ENCODE measurements at regions not wholly inside any gene's neighbourhood (a gene's known extent, or its start where the extent isn't known, plus 50 kb on each side); places are given as distances from the start of the nearest gene placed in this dataset.

DNA sequence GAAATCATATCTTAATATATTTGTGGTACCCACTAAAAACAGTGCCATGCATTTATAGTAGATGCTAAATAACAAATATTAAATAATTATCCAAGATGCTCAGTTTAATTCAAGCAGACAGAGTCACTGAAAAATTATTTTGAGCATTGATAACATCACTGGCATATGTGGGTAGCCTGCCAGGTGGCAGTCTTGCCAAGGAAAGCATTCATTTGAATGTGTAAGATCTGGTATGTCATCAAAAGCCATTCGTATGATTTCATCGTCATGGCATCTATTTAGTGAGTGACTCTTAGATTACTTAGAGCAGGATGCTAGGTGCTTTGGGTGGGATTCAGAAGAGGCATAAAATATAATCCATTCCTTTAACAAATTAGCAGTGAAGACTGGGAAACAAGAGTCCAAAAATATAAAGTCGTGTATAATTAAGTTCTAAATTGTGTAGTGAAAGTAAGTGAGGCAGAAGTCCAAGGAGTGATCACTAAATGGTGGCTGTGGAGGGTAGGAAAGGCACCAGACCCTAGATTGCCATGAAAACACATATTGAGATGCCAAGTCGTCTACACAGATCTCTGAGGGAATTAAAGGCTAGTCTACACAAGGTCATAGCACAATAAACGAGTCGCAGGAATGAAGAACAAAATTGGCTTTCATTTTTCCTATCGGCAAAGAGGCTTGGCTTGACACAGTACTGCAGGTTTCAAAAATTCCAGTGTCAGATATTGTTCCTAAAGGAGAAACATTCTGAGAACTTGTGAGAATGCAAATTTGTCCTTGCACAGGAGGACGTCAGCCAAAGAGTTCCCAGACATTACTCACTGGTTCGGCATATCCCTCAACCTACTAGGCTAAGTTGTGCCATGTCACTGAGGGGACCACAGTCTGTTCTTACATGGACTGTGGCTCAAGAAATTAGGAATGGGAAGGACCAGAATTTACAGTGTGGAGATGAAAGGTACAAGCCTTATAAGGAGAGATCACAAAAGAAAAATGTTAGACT, 130.8 kb downstream of the LYPLAL1 start:
- WGBS, 10 experiments = 63 to 100% (median 78%) methylated on average over 2 to 9 of the region's 9 CpGs
- Histone ChIP-seq H3K4me3 (no peak overlapping the region), H3K4me1 (replicated peaks in 1 of 2) (no peaks in the 10 kb centered on the region), H3K27ac (no peak overlapping the region)
- in situ Hi-C loops (cut with MboI; ENCODE audit: low pct_unique_long_range_greater_than_20kb in 2 of 9, low sequenced_read_pairs in 9 of 9, unreplicated experiment in 9 of 9) = no loop called here
- ATAC-seq (replicated peaks in 6 of 8) = peak in 3 of 8 experiments; percentile 16 to 83 (median 28)

- ATAC-seq (replicated peaks in 6 of 8) = no peak
- WGBS, 10 experiments = 0 to 85% (median 59%) methylated on average over 1 of the region's 1 CpG
- no peak overlapping the region for H3K27ac ChIP-seq
- no peaks in the 10 kb centered on the region for H3K4me1 ChIP-seq (replicated peaks in 1 of 2)
- in situ Hi-C loops (cut with MboI; ENCODE audit: low pct_unique_long_range_greater_than_20kb in 2 of 9, low sequenced_read_pairs in 9 of 9, unreplicated experiment in 9 of 9) = no loop called here
- no peak overlapping the region for H3K4me3 ChIP-seq
Measured at GRCh38 chr1:219302697-219303096, 129.0 kb downstream of the LYPLAL1 start.

DNA sequence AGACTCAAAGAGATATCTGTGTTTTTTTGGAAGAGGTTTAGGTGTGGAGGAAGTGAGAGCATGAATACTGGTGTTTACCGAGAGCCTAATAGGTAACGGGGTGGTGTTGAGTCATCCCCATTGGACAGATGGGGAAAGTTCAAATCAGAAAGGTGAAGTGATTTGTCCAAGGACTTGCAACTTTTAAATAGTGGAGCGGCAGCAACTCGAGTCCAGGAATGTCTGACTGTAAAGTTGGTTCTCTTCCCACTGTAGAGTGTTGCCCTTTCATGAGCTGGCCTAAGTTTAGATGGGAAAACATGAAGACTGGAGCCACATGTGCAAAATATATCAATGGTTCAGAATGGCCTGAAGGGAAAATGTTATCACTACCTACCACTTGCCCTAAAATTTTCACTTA, 125.7 kb downstream of the LYPLAL1 start:
- no peaks in the 10 kb centered on the region for H3K4me1 ChIP-seq (replicated peaks in 1 of 2)
- WGBS, 10 experiments = 65 to 100% (median 95%) methylated on average over 1 to 4 of the region's 4 CpGs; no CpG with 5 or more reads in 1 of the 10 experiments
- no peak overlapping the region for H3K27ac ChIP-seq
- in situ Hi-C loops (cut with MboI; ENCODE audit: low pct_unique_long_range_greater_than_20kb in 2 of 9, low sequenced_read_pairs in 9 of 9, unreplicated experiment in 9 of 9) = no loop called here
- no peak overlapping the region for H3K4me3 ChIP-seq
- no peak for ATAC-seq (replicated peaks in 6 of 8)

DNA sequence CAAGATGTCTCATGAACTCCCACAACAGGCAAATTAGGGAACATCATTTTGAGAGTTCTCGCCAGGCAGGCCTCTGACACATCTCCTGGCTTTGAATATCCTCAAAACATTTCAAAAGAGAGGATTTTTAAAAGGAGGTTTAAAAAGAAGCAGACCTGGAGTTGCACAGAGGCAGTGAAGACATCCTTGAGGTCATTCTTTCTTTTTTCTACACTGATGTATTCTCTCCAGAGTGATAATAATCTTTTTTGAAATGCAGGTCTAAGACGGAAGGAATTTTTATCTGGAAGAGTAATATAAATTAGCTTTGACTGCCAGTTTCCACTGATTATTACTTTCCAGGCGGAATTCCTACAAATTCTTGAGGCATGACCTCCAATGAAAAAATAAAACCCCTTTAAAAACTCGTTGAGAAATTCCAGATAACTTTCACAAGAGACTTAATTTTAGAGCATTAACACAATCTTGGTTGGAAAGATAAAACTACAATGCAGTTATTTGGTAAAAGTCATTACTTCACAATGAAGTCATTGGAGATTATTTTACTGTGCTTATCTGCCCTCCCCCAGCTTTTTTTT, 125.0 kb downstream of the LYPLAL1 start:
- in situ Hi-C loops (cut with MboI; ENCODE audit: low pct_unique_long_range_greater_than_20kb in 2 of 9, low sequenced_read_pairs in 9 of 9, unreplicated experiment in 9 of 9) = no loop called here
- H3K27ac ChIP-seq = no peak overlapping the region
- 15 to 94% (median 77%) methylated on average over 3 to 4 of the region's 4 CpGs for WGBS, 10 experiments

DNA sequence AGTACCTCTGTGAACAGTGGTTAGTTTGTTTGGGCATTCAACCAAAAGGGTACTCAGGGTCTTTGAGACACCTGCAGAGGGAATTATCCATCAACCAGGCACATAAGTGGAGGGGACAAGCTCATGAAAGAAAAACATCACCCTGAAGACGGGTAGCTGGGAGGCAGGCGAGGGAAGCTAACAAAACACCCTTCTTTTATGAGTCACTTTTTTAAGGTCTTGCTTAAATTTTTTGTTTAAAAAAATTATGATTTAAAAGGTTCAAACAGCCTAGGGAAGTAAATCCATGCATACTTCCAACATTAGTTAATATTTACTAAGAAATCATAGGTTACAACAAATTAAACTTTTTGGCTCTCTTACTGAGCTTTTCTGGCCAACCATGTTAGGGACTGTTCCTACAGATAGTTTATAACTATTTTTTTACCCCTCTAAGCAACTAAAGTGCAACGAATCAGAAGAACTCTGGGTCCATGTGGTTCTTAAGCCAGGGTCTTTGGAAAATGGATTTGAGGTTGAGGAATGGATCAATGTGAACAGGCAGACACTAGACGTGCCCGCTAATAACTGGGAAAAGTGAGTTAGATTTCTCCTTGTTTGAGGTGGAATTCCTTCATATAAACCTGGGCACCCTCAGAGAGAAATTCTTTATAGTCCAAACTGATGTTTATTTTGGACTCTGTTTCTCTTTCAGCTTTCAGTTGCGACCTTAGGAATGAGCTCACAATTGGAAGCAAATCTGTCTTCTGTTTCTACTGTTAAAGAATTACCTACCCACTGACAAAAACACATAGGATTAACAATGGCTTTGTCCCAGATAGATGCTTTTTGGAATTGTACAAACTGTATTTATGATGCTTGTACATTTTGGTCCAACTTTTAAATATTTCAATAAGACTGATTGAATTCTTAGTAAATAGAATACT, 123.0 kb downstream of the LYPLAL1 start:
- Histone ChIP-seq H3K27ac (no peak overlapping the region), H3K4me3 (no peak overlapping the region), H3K4me1 (replicated peaks in 1 of 2) (no peaks in the 10 kb centered on the region)
- no peak for ATAC-seq (replicated peaks in 6 of 8)
- in situ Hi-C loops (cut with MboI; ENCODE audit: low pct_unique_long_range_greater_than_20kb in 2 of 9, low sequenced_read_pairs in 9 of 9, unreplicated experiment in 9 of 9) = no loop called here
- 20 to 92% (median 78%) methylated on average over 1 to 5 of the region's 6 CpGs for WGBS, 10 experiments

More for the DNA sequence above, 125.0 kb downstream of the LYPLAL1 start:
- no peak overlapping the region for H3K4me3 ChIP-seq
- H3K4me1 ChIP-seq (replicated peaks in 1 of 2) = no peaks in the 10 kb centered on the region
- no peak for ATAC-seq (replicated peaks in 6 of 8)

- no peak for ATAC-seq (replicated peaks in 6 of 8)
- H3K27ac ChIP-seq = no peak overlapping the region
- in situ Hi-C loops (cut with MboI; ENCODE audit: low pct_unique_long_range_greater_than_20kb in 2 of 9, low sequenced_read_pairs in 9 of 9, unreplicated experiment in 9 of 9) = no loop called here
- H3K4me1 ChIP-seq (replicated peaks in 1 of 2) = no peaks in the 10 kb centered on the region
- no peak overlapping the region for H3K4me3 ChIP-seq
Measured at GRCh38 chr1:219294251-219294650, 120.6 kb downstream of the LYPLAL1 start.

- WGBS, 10 experiments = 37 to 100% (median 92%) methylated on average over 1 to 3 of the region's 3 CpGs
- in situ Hi-C loops (cut with MboI; ENCODE audit: low pct_unique_long_range_greater_than_20kb in 2 of 9, low sequenced_read_pairs in 9 of 9, unreplicated experiment in 9 of 9) = no loop called here
Measured at GRCh38 chr1:219293410-219293809, 119.7 kb downstream of the LYPLAL1 start.

DNA sequence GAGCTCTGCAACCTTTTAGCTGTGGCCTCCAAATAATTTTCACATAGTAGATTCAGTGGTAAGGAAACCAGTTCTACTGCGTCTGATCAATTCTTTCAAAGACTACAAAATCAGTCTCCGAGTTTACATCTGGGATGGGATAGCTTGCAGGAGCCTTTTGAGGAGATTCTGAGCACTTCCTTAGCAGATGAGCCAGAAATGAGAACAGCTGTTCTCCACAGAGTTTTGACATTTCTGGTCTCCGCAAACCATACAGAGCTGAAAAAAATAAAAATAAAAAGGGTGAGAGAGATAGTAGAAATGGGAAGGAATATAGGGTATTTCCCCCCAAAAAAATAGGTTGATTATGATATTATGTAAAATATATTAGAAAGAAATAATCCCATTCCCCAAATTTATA, 119.3 kb downstream of the LYPLAL1 start:
- in situ Hi-C loops (cut with MboI; ENCODE audit: low pct_unique_long_range_greater_than_20kb in 2 of 9, low sequenced_read_pairs in 9 of 9, unreplicated experiment in 9 of 9) = no loop called here
- no peak overlapping the region for H3K4me3 ChIP-seq
- no peak for ATAC-seq (replicated peaks in 6 of 8)
- H3K4me1 ChIP-seq (replicated peaks in 1 of 2) = no peaks in the 10 kb centered on the region
- 58 to 100% (median 95%) methylated on average over 1 to 3 of the region's 3 CpGs; no CpG with 5 or more reads in 1 of the 10 experiments for WGBS, 10 experiments
- no peak overlapping the region for H3K27ac ChIP-seq

More at GRCh38 chr1:219293410-219293809, 119.7 kb downstream of the LYPLAL1 start:
- Histone ChIP-seq H3K4me3 (no peak overlapping the region), H3K4me1 (replicated peaks in 1 of 2) (no peaks in the 10 kb centered on the region), H3K27ac (no peak overlapping the region)
- ATAC-seq (replicated peaks in 6 of 8) = no peak

- H3K27ac ChIP-seq = no peak overlapping the region
- ATAC-seq (replicated peaks in 6 of 8) = no peak
- in situ Hi-C loops (cut with MboI; ENCODE audit: low pct_unique_long_range_greater_than_20kb in 2 of 9, low sequenced_read_pairs in 9 of 9, unreplicated experiment in 9 of 9) = no loop called here
Measured at GRCh38 chr1:219292341-219292740, 118.7 kb downstream of the LYPLAL1 start.

DNA sequence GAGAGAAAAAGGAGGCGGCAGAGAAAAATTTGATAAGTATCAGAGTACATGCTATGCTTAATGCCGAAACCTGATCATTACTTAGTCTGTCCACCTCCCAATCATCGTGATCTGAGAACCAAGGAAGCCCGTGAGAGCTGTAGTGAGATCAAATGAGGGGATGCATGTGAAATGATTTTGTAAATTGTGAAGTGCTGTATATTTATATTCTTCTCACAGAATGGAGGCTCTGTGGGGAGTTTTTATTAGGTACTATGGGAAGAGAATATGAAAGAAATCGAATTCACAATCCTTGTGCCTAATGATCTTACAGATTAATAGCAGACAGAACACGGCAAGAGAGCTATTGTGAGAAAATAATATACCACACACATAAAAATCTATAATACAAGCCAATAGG, 115.5 kb downstream of the LYPLAL1 start:
- 43 to 76% (median 62%) methylated on average over 2 to 6 of the region's 6 CpGs for whole genome bisulfite sequencing, 10 experiments
- no peaks in the 10 kb centered on the region for H3K4me1 ChIP-seq (replicated peaks in 1 of 2)
- ATAC-seq (replicated peaks in 6 of 8) = no peak
- H3K27ac ChIP-seq = no peak overlapping the region
- in situ Hi-C loops (cut with MboI; ENCODE audit: low pct_unique_long_range_greater_than_20kb in 2 of 9, low sequenced_read_pairs in 9 of 9, unreplicated experiment in 9 of 9) = no loop called here
- no peak overlapping the region for H3K4me3 ChIP-seq

More at GRCh38 chr1:219292341-219292740, 118.7 kb downstream of the LYPLAL1 start:
- H3K4me3 ChIP-seq = no peak overlapping the region
- H3K4me1 ChIP-seq (replicated peaks in 1 of 2) = no peaks in the 10 kb centered on the region

DNA sequence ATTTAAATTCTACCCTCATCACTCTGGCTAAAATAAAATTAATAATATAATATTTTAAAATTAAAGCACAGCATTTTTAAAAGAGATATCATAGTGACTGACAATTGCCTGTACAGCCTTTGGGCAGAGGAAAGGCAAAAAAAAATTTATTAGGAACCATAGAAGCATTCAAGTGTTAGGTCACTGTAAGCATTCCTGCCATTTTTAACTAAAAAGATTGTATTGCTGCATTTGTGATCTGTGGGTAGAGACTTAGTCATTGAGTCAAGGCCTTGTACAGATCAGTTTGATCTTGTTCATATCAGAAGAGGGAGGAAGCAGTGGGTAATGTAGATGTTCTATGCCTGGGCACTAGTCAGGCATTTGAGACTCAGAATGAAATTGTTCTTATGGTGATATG, 109.9 kb downstream of the LYPLAL1 start:
- H3K4me3 ChIP-seq = no peak overlapping the region
- no peaks in the 10 kb centered on the region for H3K4me1 ChIP-seq (replicated peaks in 1 of 2)
- in situ Hi-C loops (cut with MboI; ENCODE audit: low pct_unique_long_range_greater_than_20kb in 2 of 9, low sequenced_read_pairs in 9 of 9, unreplicated experiment in 9 of 9) = no loop called here
- H3K27ac ChIP-seq = no peak overlapping the region
- ATAC-seq (replicated peaks in 6 of 8) = no peak

DNA sequence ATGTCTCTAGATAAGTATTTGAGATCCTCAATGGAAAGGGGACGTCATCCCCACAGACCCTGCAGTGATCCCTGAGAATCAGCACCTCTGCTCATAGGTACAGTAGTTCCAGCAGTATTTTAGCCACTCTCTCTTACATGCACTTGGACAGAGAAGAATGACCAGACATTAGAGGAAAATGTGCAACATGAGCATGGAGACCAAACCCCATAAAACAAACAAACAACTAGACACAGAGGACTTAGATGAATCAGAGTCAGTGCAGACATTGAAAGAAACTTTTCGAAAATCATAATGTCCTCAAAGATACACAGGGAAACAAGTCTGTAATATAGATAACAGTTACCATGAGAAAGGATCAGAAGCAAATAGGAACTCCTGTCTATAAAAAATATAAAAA, 108.2 kb downstream of the LYPLAL1 start:
- peaks cover 4 to 6% of the 10 kb centered on the region in 2 donors for H3K4me1 ChIP-seq (replicated peaks in 1 of 2)
- H3K27ac ChIP-seq = no peak overlapping the region
- in situ Hi-C loops (cut with MboI; ENCODE audit: low pct_unique_long_range_greater_than_20kb in 2 of 9, low sequenced_read_pairs in 9 of 9, unreplicated experiment in 9 of 9) = no loop called here
- H3K4me3 ChIP-seq = no peak overlapping the region
- 75 to 100% (median 100%) methylated on average over 1 to 2 of the region's 2 CpGs for WGBS, 10 experiments
- no peak for ATAC-seq (replicated peaks in 6 of 8)

Data from motor neuron (in vitro differentiated cells).